SJSA1 (cell line): ENCODE measurements at regions not wholly inside any gene's neighbourhood (a gene's known extent, or its start where the extent isn't known, plus 50 kb on each side); places are given as distances from the start of the nearest gene placed in this dataset.
"Not testable (repeated sequence)": the region's sequence is repeated elsewhere in the genome, so short reads cannot be mapped to it uniquely, and the experiment has no call there.

ENCODE experiments used
- DNase-seq, 2 experiments: peaks; one replicate each; pipeline ENCODE4 v3.0.0-alpha.2; 2015 to 2020; ENCODE audit warnings: low spot score in 2 of 2, low read depth in 1 of 2
- H3K27ac ChIP-seq: fragments of 250-450 bp; sonication (Bioruptor Pico); 2 replicates; pipeline ENCODE4 v1.5.1; 2020; ENCODE audit warnings: mild to moderate bottlenecking, moderate library complexity
- H3K27me3 ChIP-seq: fragments of 250-450 bp; sonication (Bioruptor Pico); replicated peaks from 2 replicates; pipeline ENCODE4 v1.5.1; 2020; ENCODE audit warnings: mild to moderate bottlenecking, moderate library complexity
- H3K36me3 ChIP-seq: fragments of 250-450 bp; sonication (Bioruptor Pico); 2 replicates; pipeline ENCODE4 v1.5.1; 2020; ENCODE audit warnings: mild to moderate bottlenecking
- H3K4me1 ChIP-seq: fragments of 250-450 bp; sonication (Bioruptor Pico); replicated peaks from 2 replicates; pipeline ENCODE4 v1.6.1; 2021; ENCODE audit warnings: mild to moderate bottlenecking
- H3K4me3 ChIP-seq: fragments of 250-450 bp; sonication (Bioruptor Pico); 2 replicates; pipeline ENCODE4 v1.5.1; 2020; ENCODE audit warnings: mild to moderate bottlenecking
- H3K9me3 ChIP-seq: fragments of 250-450 bp; sonication (Bioruptor Pico); replicated peaks from 2 replicates; pipeline ENCODE4 v1.5.1; 2020; ENCODE audit warnings: mild to moderate bottlenecking

GRCh38 chr4:126664839-126665238, 967.9 kb upstream of the INTU start:
- Histone ChIP-seq H3K4me3 (no peak overlapping the region), H3K27me3 (no peaks in the 10 kb centered on the region), H3K9me3 (no peaks in the 10 kb centered on the region), H3K36me3 (no peaks in the 10 kb centered on the region), H3K4me1 (no peaks in the 10 kb centered on the region), H3K27ac (no peak overlapping the region)
- no peak for DNase-seq

DNA sequence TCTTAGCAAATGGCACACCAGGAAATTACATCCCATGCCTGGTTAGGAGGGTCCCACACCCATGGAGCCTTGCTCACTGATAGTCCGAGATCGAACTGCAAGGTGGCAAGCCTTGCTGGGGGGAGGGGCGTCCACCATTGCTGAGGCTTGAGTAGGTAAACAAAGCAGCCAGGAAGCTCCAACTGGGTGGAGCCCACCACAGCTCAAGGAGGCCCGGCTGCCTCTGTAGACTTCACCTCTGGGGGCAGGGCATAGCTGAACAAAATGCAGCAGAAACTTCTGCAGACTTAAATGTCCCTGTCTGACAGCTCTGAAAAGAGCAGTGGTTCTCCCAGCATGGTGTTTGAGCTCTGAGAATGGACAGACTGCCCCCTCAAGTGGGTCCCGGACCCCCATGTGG, 962.7 kb upstream of the INTU start:
- not testable (repeated sequence) for H3K27ac ChIP-seq, H3K36me3 ChIP-seq, H3K9me3 ChIP-seq, H3K4me3 ChIP-seq, DNase-seq, H3K4me1 ChIP-seq, H3K27me3 ChIP-seq

GRCh38 chr4:126678618-126679017, 954.1 kb upstream of the INTU start:
- Histone ChIP-seq H3K36me3 (no peaks in the 10 kb centered on the region), H3K27me3 (no peaks in the 10 kb centered on the region), H3K27ac (no peak overlapping the region), H3K4me3 (no peak overlapping the region), H3K9me3 (no peaks in the 10 kb centered on the region), H3K4me1 (peaks cover 11% of the 10 kb centered on the region)
- DNase-seq, result no peak

GRCh38 chr4:126679303-126679702, 953.5 kb upstream of the INTU start:
- no peak for DNase-seq
- Histone ChIP-seq H3K27me3 (no peaks in the 10 kb centered on the region), H3K4me1 (peaks cover 11% of the 10 kb centered on the region), H3K9me3 (no peaks in the 10 kb centered on the region), H3K36me3 (no peaks in the 10 kb centered on the region), H3K4me3 (no peak overlapping the region), H3K27ac (no peak overlapping the region)

DNA sequence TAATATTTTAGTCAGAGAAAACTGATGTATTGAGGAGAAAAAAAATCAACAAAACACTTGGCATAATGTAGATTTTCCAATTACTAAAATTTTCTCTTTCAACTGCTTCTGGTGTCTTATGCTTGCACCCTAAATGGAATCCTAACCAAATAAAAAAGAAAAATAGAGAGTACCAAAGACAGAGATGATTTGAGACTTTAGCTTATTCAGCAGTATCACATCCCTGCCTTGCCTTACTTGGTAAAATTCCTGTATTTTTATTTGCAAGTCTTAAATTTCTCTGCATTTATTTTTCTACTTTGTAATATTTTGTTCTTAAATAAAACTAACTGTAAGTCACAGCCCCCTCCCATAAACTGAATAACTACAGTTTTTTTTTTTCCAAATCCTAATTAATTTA, 950.5 kb upstream of the INTU start:
- Histone ChIP-seq H3K27me3 (no peaks in the 10 kb centered on the region), H3K9me3 (no peaks in the 10 kb centered on the region), H3K27ac (no peak overlapping the region), H3K4me3 (no peak overlapping the region), H3K36me3 (no peaks in the 10 kb centered on the region), H3K4me1 (peaks cover 5% of the 10 kb centered on the region; the same call in 1 of the 2 replicates)
- no peak for DNase-seq

DNA sequence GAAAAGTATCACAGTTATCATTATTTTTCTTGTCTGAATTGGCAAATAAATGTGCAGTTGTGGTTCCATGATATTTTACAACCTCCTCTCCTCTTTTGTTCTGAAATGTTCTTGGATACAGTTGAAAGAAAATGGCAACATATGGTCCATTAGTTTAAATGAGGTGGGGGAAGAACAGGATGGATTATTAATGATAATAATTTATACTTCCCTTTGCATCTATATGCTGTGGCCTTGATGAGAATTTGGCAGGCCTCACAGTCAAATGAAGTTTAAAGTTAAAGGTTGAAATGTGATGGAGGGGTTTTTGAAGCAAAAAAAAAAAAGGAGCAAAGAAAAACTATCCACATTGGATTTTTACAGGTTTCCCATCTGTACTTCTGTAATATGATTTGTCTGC, 946.3 kb upstream of the INTU start:
- no peaks in the 10 kb centered on the region for H3K9me3 ChIP-seq
- no peak for DNase-seq
- H3K4me3 ChIP-seq, result no peak overlapping the region
- H3K27me3 ChIP-seq, result no peaks in the 10 kb centered on the region
- H3K36me3 ChIP-seq, result no peaks in the 10 kb centered on the region
- no peak overlapping the region for H3K27ac ChIP-seq
- peaks cover 6% of the 10 kb centered on the region; the same call in 1 of the 2 replicates for H3K4me1 ChIP-seq

DNA sequence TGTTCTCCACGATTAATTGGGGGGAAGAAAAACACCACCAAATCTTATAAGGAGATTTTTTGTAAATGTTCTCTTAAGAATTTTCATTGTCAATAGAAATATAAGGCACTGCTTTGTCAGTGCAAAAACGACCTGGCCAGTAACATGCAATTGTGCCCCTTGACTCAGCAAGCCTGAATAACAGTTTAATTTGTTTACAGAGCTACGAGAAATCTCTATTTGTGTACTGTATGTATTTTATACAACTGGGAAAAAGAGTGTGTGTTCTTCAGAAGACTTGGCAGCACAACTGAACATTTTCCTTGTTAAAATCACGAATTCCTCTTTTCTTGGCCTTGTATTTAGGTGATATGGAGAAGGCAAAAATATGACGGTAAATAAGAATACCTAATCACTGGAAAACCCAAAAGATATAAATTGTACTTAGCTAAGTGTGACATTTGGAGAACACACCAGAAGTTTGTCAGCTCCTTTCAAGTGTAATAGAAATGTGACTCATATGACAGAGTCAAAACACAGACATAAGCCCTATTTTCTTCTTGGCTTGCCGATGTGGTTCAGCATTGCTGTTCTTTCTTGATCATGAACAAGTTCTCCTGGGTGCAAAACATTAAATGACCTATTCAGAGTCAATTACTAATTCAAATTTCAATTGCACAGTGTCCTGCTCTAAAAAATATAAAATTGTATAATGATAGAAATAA, 945.0 kb upstream of the INTU start:
- no peak overlapping the region for H3K4me3 ChIP-seq

DNA sequence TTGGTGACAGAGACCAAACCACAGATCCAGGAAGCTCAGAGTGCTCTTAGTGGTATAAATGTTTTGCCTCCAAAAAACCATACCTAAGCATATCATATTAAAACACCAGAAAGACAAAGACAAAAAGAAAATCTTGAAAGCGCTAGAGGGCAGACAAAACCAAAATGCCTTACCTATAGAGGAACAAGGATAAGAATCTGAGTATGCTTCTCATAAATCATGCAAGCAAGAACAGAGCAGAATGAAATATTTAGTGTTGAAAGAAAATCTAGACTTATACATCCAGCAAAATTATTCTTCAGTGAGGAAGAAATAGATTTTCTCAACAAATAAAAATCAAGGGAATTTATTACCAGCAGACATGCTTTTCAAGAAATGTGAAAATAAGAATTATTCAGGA, 941.0 kb upstream of the INTU start:
- Histone ChIP-seq H3K4me3 (no peak overlapping the region), H3K9me3 (no peaks in the 10 kb centered on the region), H3K4me1 (peaks cover 6% of the 10 kb centered on the region; the same call in 1 of the 2 replicates), H3K27me3 (no peaks in the 10 kb centered on the region), H3K27ac (no peak overlapping the region), H3K36me3 (no peaks in the 10 kb centered on the region)
- no peak for DNase-seq

More for the DNA sequence above, 945.0 kb upstream of the INTU start:
- no peaks in the 10 kb centered on the region for H3K9me3 ChIP-seq
- no peaks in the 10 kb centered on the region for H3K27me3 ChIP-seq
- DNase-seq, result no peak
- no peaks in the 10 kb centered on the region for H3K36me3 ChIP-seq
- H3K4me1 ChIP-seq, result peaks cover 6% of the 10 kb centered on the region; the same call in 1 of the 2 replicates
- H3K27ac ChIP-seq, result no peak overlapping the region

DNA sequence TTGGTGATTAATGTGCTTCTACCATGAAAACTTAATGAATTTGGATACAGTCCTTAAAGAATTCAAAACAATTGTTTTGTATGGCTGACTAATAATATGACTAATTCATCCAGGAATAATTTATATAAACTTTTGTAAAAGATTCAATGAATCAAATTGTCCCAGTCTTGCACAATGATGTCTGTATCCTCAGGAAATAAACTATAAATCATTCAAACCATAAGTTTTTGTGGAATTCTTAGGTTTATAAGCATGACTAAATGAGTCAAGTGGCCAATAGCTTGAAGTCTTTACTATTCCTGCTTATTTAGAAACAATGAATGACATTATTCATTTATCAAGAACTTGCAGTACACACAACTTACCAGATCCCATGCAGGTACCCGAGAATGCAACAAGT, 935.0 kb upstream of the INTU start:
- no peak for DNase-seq
- Histone ChIP-seq H3K27me3 (no peaks in the 10 kb centered on the region), H3K9me3 (no peaks in the 10 kb centered on the region), H3K4me3 (no peak overlapping the region), H3K27ac (no peak overlapping the region), H3K4me1 (peaks cover 12% of the 10 kb centered on the region), H3K36me3 (no peaks in the 10 kb centered on the region)

DNA sequence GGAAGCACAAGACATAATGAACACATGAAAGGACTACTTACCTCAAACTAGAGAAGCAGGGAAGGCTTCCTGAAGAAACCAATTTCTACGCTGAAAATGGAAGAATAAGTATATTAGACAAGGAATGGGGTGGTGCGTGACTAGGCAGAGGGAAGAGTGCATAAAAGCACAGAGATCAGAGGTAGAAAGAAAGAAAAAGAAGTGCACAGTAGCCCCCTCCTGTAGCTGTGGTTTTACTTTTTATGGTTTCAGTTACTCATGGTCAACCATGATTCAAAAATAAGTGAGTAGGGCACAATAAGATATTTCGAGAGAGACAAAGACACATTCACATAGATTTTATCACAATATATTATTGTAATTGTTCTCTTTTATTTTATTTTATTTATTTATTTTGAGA, 934.5 kb upstream of the INTU start:
- no peaks in the 10 kb centered on the region for H3K27me3 ChIP-seq
- H3K4me1 ChIP-seq, result peaks cover 15% of the 10 kb centered on the region
- no peak overlapping the region for H3K4me3 ChIP-seq
- no peaks in the 10 kb centered on the region for H3K36me3 ChIP-seq
- DNase-seq, result no peak
- H3K9me3 ChIP-seq, result no peaks in the 10 kb centered on the region
- H3K27ac ChIP-seq, result no peak overlapping the region

DNA sequence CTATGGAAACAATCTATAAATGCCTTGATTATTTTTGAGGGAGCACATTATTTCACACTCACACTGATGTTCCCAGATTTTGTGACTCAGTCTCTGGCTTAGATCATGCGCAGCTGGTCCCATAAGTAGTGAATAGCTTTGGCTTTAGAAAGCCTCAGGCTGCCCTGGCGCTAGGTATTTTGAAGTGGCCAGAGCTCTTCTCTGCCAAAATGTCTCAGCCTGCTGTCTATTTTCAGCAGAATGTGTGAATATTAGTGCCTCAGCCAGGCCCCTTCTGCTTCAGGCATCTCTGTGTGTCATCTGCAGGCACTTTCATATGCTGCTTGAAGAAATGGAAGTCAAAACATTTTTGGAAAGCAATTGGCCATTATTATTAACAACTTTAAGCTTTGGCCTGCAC, 931.0 kb upstream of the INTU start:
- Histone ChIP-seq H3K4me1 (peaks cover 22% of the 10 kb centered on the region), H3K4me3 (no peak overlapping the region), H3K27me3 (no peaks in the 10 kb centered on the region), H3K27ac (no peak overlapping the region), H3K36me3 (no peaks in the 10 kb centered on the region), H3K9me3 (no peaks in the 10 kb centered on the region)
- no peak for DNase-seq

GRCh38 chr4:126702747-126703146, 930.0 kb upstream of the INTU start:
- Histone ChIP-seq H3K9me3 (no peaks in the 10 kb centered on the region), H3K27ac (no peak overlapping the region), H3K36me3 (no peaks in the 10 kb centered on the region), H3K4me3 (no peak overlapping the region), H3K4me1 (peaks cover 17% of the 10 kb centered on the region), H3K27me3 (no peaks in the 10 kb centered on the region)
- DNase-seq, result no peak

- peak overlapping the region; percentile 67 for H3K27ac ChIP-seq
- no peaks in the 10 kb centered on the region for H3K36me3 ChIP-seq
- no peaks in the 10 kb centered on the region for H3K9me3 ChIP-seq
- no peaks in the 10 kb centered on the region for H3K27me3 ChIP-seq
- H3K4me1 ChIP-seq, result peaks cover 12% of the 10 kb centered on the region
- H3K4me3 ChIP-seq, result no peak overlapping the region
- DNase-seq, result peak in 1 of 2 experiments; percentile 82
Measured at GRCh38 chr4:126705266-126705665, 927.5 kb upstream of the INTU start.

DNA sequence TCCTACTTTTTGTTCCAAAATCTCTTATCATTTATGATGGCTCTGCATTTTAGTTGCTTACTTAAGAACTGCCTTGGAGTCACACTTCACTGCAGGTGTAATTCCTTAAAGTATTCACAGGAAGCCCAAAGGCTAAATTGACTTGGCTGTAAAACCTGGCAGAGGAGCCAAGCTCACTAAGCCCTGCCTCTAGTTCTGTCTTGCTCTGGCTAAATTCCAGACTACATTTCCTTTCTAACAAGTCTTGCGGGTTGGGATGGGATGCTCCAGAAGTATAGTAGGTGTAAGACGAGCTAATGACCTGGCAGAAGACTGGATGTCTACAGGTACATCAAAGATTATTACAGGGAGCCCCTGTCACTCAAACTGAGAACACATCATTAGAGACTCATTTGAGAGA, 924.0 kb upstream of the INTU start:
- Histone ChIP-seq H3K9me3 (no peaks in the 10 kb centered on the region), H3K27me3 (no peaks in the 10 kb centered on the region), H3K36me3 (no peaks in the 10 kb centered on the region), H3K4me1 (peaks cover 7% of the 10 kb centered on the region), H3K4me3 (no peak overlapping the region), H3K27ac (no peak overlapping the region)
- DNase-seq, result no peak

GRCh38 chr4:126710935-126711334, 921.8 kb upstream of the INTU start:
- Histone ChIP-seq H3K9me3 (no peaks in the 10 kb centered on the region), H3K27ac (no peak overlapping the region), H3K27me3 (no peaks in the 10 kb centered on the region), H3K4me3 (no peak overlapping the region), H3K36me3 (no peaks in the 10 kb centered on the region), H3K4me1 (no peaks in the 10 kb centered on the region)
- DNase-seq, result no peak
